GM23338 (cell line): ENCODE measurements at regions not wholly inside any gene's neighbourhood (a gene's known extent, or its start where the extent isn't known, plus 50 kb on each side); places are given as distances from the start of the nearest gene placed in this dataset.

ENCODE experiments used
- ATAC-seq: fragments of 200-7000 bp; cut with Tn5 transposase; 3 replicates; pipeline ENCODE4 v1.9.1; 2020
- DNase-seq: peaks from one replicate; pipeline ENCODE4 v3.0.0-alpha.2; 2015; ENCODE audit warnings: low spot score
- H2AFZ ChIP-seq: fragments of 200-600 bp; sonication (generic); 2 replicates; pipeline ENCODE4 v1.8.0; 2016; ENCODE audit warnings: antibody characterized with exemption, mild to moderate bottlenecking, moderate library complexity
- H3F3A ChIP-seq: fragments of 200-600 bp; sonication (generic); replicated peaks from 2 replicates; pipeline ENCODE4 v1.8.0; 2017; ENCODE audit warnings: antibody characterized with exemption, mixed run types, low read depth
- H3K27ac ChIP-seq: fragments of 200-600 bp; sonication (generic); 2 replicates; pipeline ENCODE4 v1.6.1; 2016; ENCODE audit warnings: low read depth
- H3K27me3 ChIP-seq: fragments of 200-600 bp; sonication (generic); 2 replicates; pipeline ENCODE4 v1.8.0; 2016; ENCODE audit warnings: mild to moderate bottlenecking, mixed run types, moderate library complexity; ENCODE audit not compliant: insufficient read depth
- H3K36me3 ChIP-seq: fragments of 200-600 bp; sonication (generic); 2 replicates; pipeline ENCODE4 v1.8.0; 2016; ENCODE audit warnings: mild to moderate bottlenecking; ENCODE audit not compliant: insufficient read depth
- H3K4me1 ChIP-seq: fragments of 200-600 bp; sonication (generic); 2 replicates; pipeline ENCODE4 v1.8.0; 2016; ENCODE audit warnings: mild to moderate bottlenecking, moderate library complexity; ENCODE audit not compliant: insufficient read depth
- H3K4me2 ChIP-seq: fragments of 200-600 bp; sonication (generic); 2 replicates; pipeline ENCODE4 v1.7.1; 2017; ENCODE audit warnings: mixed run types
- H3K4me3 ChIP-seq: fragments of 200-600 bp; sonication (generic); 2 replicates; pipeline ENCODE4 v1.6.1; 2016; ENCODE audit warnings: mixed run types
- H3K79me2 ChIP-seq: fragments of 200-600 bp; sonication (generic); replicated peaks from 2 replicates; pipeline ENCODE4 v1.8.0; 2017; ENCODE audit warnings: mild to moderate bottlenecking; ENCODE audit not compliant: insufficient read depth
- H3K9me2 ChIP-seq: fragments of 200-600 bp; sonication (generic); 2 replicates; pipeline ENCODE4 v1.8.0; 2017; ENCODE audit not compliant: insufficient read depth
- H4K20me1 ChIP-seq: fragments of 200-600 bp; sonication (generic); replicated peaks from 2 replicates; pipeline ENCODE4 v1.8.0; 2017; ENCODE audit warnings: mild to moderate bottlenecking; ENCODE audit not compliant: insufficient read depth
- H3K27ac Mint-ChIP-seq: 2 replicates; pipeline ENCODE4 v1.8.0; 2020; ENCODE audit warnings: inconsistent platforms, mild to moderate bottlenecking, moderate library complexity, mixed read lengths
- H3K27me3 Mint-ChIP-seq: 3 replicates; pipeline ENCODE4 v1.8.0; 2022; ENCODE audit warnings: low read depth, mild to moderate bottlenecking, moderate library complexity, mixed read lengths, inconsistent platforms; ENCODE audit not compliant: insufficient read depth, poor library complexity
- H3K36me3 Mint-ChIP-seq: 3 replicates; pipeline ENCODE4 v1.8.0; 2021; ENCODE audit warnings: low read depth, mild to moderate bottlenecking, inconsistent platforms, moderate library complexity, mixed read lengths
- H3K4me1 Mint-ChIP-seq: 3 replicates; pipeline ENCODE4 v1.8.0; 2020; ENCODE audit warnings: mild to moderate bottlenecking, inconsistent platforms, mixed read lengths
- H3K4me3 Mint-ChIP-seq: 3 replicates; pipeline ENCODE4 v1.8.0; 2021; ENCODE audit warnings: moderate library complexity, mild to moderate bottlenecking, inconsistent platforms, mixed read lengths
- H3K9me3 Mint-ChIP-seq: 3 replicates; pipeline ENCODE4 v1.8.0; 2020; ENCODE audit warnings: moderate library complexity, mild to moderate bottlenecking, inconsistent platforms, mixed read lengths
- ETS1 ChIP-seq: IDR thresholded peaks from 2 replicates; pipeline ENCODE4 v1.6.1; 2016; ENCODE audit warnings: antibody characterized with exemption
- EZH2 ChIP-seq: fragments of 200-600 bp; sonication (generic); IDR thresholded peaks from one replicate; pipeline ENCODE4 v1.8.0; 2017; ENCODE audit warnings: antibody characterized with exemption, mild to moderate bottlenecking, low read depth; ENCODE audit not compliant: unreplicated experiment
- JUNB ChIP-seq: IDR thresholded peaks from one replicate; pipeline ENCODE4 v1.6.1; 2016; ENCODE audit warnings: antibody characterized with exemption; ENCODE audit not compliant: unreplicated experiment
- NANOG ChIP-seq: IDR thresholded peaks from 2 replicates; pipeline ENCODE4 v1.6.1; 2016; ENCODE audit warnings: antibody characterized with exemption, borderline replicate concordance
- POLR2AphosphoS5 ChIP-seq: IDR thresholded peaks from 2 replicates; pipeline ENCODE4 v1.6.1; 2016; ENCODE audit warnings: antibody characterized with exemption, low read depth
- REST ChIP-seq: IDR thresholded peaks from one replicate; pipeline ENCODE4 v1.6.1; 2018; ENCODE audit warnings: antibody characterized with exemption; ENCODE audit not compliant: unreplicated experiment
- STAT1 ChIP-seq: IDR thresholded peaks from one replicate; pipeline ENCODE4 v1.6.1; 2016; ENCODE audit warnings: antibody characterized with exemption; ENCODE audit not compliant: unreplicated experiment
- ZNF114 ChIP-seq: fragments of 250-450 bp; sonication (Bioruptor Pico); IDR thresholded peaks from 2 replicates; pipeline ENCODE4 v1.5.0; 2020; ENCODE audit warnings: mild to moderate bottlenecking, moderate library complexity
- ZNF331 ChIP-seq: fragments of 250-450 bp; sonication (Bioruptor Pico); IDR thresholded peaks from 2 replicates; pipeline ENCODE4 v1.5.0; 2020; ENCODE audit warnings: low read depth, mild to moderate bottlenecking, moderate library complexity
- ZNF462 ChIP-seq: fragments of 250-450 bp; sonication (Bioruptor Pico); IDR thresholded peaks from 2 replicates; pipeline ENCODE4 v1.5.0; 2020; ENCODE audit warnings: mild to moderate bottlenecking, moderate library complexity

GRCh38 chr22:27616033-27616432 lies 185.5 kb downstream of the MN1 start:
- no peak overlapping the region for H3K27ac ChIP-seq
- no peaks in the 10 kb centered on the region for H3K36me3 Mint-ChIP-seq
- no peak overlapping the region for H3K4me3 Mint-ChIP-seq
- no peaks in the 10 kb centered on the region; the same call in 2 of the 3 replicates for H3K9me3 Mint-ChIP-seq
- no peaks in the 10 kb centered on the region for H3K9me2 ChIP-seq
- no peak overlapping the region for H2AFZ ChIP-seq
- H3K79me2 ChIP-seq: no peaks in the 10 kb centered on the region
- peaks cover 32% of the 10 kb centered on the region for H3K27me3 Mint-ChIP-seq
- peaks cover 35% of the 10 kb centered on the region for H3K4me1 Mint-ChIP-seq
- ATAC-seq (no peak), DNase-seq (no peak)
- H4K20me1 ChIP-seq: no peaks in the 10 kb centered on the region
- H3K36me3 ChIP-seq: no peaks in the 10 kb centered on the region
- H3K4me1 ChIP-seq: peaks cover 16% of the 10 kb centered on the region
- H3K27ac Mint-ChIP-seq: no peak overlapping the region
- TF ChIP-seq ZNF331 (no peak), EZH2 (no peak), NANOG (no peak), POLR2AphosphoS5 (no peak), JUNB (no peak), ETS1 (no peak), STAT1 (no peak)
- peaks cover 33% of the 10 kb centered on the region for H3K27me3 ChIP-seq
- no peak overlapping the region for H3K4me3 ChIP-seq
- no peak overlapping the region for H3K4me2 ChIP-seq
- no peaks in the 10 kb centered on the region; the same call in 1 of the 2 replicates for H3F3A ChIP-seq

- ATAC-seq (peak; percentile 14), DNase-seq (no peak)
- Histone ChIP-seq H3K79me2 (no peaks in the 10 kb centered on the region), H3K4me3 (no peak overlapping the region), H3K36me3 (no peaks in the 10 kb centered on the region), H3K27me3 (peaks cover 33% of the 10 kb centered on the region), H3K4me2 (no peak overlapping the region), H3K27ac (no peak overlapping the region), H2AFZ (no peak overlapping the region), H3F3A (no peaks in the 10 kb centered on the region; the same call in 1 of the 2 replicates), H3K4me1 (peaks cover 16% of the 10 kb centered on the region), H3K9me2 (no peaks in the 10 kb centered on the region), H4K20me1 (no peaks in the 10 kb centered on the region)
- Mint-ChIP-seq H3K36me3 (no peaks in the 10 kb centered on the region), H3K27me3 (peaks cover 30% of the 10 kb centered on the region), H3K4me1 (peaks cover 29% of the 10 kb centered on the region), H3K27ac (no peak overlapping the region), H3K4me3 (no peak overlapping the region), H3K9me3 (no peaks in the 10 kb centered on the region; the same call in 2 of the 3 replicates)
- TF ChIP-seq REST (no peak), ZNF114 (CRISPR knock-in tag) (no peak), ZNF462 (CRISPR knock-in tag) (no peak)
These were observed 184.2 kb downstream of the MN1 start for GRCh38 chr22:27617214-27617881.
